ENCODE measurements at regions not wholly inside any gene's neighbourhood (a gene's known extent, or its start where the extent isn't known, plus 50 kb on each side); places are given as distances from the start of the nearest gene placed in this dataset.
"Not testable (repeated sequence)": the region's sequence is repeated elsewhere in the genome, so short reads cannot be mapped to it uniquely, and the experiment has no call there.

DNA sequence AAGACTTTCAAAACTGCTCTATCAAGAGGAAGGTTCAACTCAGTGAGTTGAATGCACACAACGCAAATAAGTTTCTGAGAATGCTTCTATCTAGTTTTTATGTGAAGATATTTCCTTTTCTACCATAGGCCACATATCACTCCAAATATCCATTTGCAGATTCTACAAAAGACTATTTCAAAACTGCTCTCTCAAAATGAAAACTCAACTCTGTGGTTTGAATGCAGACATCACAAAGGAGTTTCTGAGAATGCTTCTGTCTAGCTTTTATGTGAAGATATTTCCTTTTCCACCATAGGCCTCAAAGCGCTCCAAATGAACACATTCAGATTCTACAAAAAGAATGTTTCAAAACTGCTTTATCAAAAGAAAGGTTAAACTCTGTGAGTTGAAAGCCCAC, 1093.1 kb upstream of the DEFB115 start:
- H3K4me3 ChIP-seq; H3K27me3 ChIP-seq; H3K9me3 ChIP-seq; ATAC-seq (ENCODE audit: low FRiP score in 2 of 2); H3K4me1 ChIP-seq; DNase-seq; H3K27ac ChIP-seq; H3K36me3 ChIP-seq: not testable (repeated sequence)
- 84 to 92% methylated on average over 2 of the region's 2 CpGs for WGBS, 2 donors

DNA sequence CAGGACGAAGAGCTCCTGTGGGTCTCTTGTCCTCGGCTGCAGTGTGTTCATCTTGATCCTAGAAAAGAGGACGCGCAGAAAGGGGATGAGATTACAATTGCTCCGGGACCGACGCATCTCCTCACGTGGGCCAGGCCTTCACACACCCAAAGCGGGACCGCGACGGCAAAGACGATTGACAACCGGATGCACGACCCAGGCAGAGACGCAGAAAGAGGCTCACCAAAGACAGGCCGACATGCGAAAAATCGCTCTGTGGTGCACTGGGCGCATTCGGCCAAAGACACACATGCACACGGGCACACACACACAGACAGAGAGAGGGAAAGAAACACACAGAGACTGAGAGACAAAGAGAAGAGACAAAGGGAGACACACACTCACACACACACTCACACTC, 1089.9 kb upstream of the DEFB115 start:
- no peaks in the 10 kb centered on the region for H3K36me3 ChIP-seq
- WGBS, 2 donors = 94 to 95% methylated on average over 21 to 22 of the region's 22 CpGs
- no peaks in the 10 kb centered on the region for H3K4me1 ChIP-seq
- TF ChIP-seq POLR2A (IDR thresholded peaks at IDR 0.05) (no peak), POLR2AphosphoS5 (IDR thresholded peaks at IDR 0.05) (no peak), EP300 (IDR thresholded peaks at IDR 0.05) (no peak)
- TF ChIP-seq, protein P1, sequence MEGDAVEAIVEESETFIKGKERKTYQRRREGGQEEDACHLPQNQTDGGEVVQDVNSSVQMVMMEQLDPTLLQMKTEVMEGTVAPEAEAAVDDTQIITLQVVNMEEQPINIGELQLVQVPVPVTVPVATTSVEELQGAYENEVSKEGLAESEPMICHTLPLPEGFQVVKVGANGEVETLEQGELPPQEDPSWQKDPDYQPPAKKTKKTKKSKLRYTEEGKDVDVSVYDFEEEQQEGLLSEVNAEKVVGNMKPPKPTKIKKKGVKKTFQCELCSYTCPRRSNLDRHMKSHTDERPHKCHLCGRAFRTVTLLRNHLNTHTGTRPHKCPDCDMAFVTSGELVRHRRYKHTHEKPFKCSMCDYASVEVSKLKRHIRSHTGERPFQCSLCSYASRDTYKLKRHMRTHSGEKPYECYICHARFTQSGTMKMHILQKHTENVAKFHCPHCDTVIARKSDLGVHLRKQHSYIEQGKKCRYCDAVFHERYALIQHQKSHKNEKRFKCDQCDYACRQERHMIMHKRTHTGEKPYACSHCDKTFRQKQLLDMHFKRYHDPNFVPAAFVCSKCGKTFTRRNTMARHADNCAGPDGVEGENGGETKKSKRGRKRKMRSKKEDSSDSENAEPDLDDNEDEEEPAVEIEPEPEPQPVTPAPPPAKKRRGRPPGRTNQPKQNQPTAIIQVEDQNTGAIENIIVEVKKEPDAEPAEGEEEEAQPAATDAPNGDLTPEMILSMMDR (IDR thresholded peaks at IDR 0.05) = no peak
- H3K27ac ChIP-seq = no peak overlapping the region
- H3K4me3 ChIP-seq = no peak overlapping the region
- peaks cover 0 to 9% (median 0%) of the 10 kb centered on the region in 4 donors for H3K9me3 ChIP-seq
- no peaks in the 10 kb centered on the region for H3K27me3 ChIP-seq
- ATAC-seq (ENCODE audit: low FRiP score in 2 of 2) (no peak), DNase-seq (peak in 1 of 2 donors; percentile 39)

DNA sequence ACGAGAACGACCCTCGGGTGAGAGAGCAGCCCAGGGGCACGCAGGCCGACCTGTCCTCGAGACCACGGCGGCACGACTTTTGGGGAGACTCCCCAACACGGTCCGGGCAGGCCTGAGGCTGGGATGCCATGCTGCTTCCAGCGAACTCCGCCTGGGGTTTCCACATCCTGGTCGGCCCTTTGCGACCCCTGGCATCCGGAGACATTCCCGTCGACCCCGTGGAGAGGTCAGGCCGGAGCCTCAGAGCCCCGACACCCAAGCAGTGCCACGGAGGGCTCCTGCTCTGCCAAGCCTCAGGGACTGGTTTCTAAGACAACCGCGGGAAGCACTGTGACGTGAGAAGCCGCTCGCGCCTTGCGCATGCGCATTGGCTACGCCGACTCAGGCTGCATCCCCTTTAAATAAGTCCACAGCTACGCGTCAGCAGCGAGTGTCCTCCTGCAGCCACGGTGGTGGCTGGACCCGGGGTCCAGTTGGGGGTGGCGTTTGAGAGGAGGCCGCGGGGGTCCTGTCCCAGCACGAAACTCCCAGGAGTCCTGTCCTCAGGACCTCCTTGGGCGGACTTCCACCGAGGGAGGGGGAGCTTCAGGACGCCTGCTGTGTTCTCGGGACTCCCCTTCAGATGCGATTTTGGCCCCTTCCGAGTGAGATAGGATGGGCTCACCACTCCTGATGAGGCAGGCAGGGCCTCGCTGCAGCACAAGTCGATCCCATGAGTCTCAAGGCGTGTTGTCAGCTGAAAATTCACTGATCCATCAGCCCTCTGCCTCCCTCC, 1089.3 kb upstream of the DEFB115 start:
- H3K27ac ChIP-seq = no peak overlapping the region
- peaks cover 0 to 9% (median 0%) of the 10 kb centered on the region in 4 donors for H3K9me3 ChIP-seq
- peak in 1 of 2 donors; percentile 77 for DNase-seq
- no peak overlapping the region for H3K4me3 ChIP-seq
- no peak for ATAC-seq (ENCODE audit: low FRiP score in 2 of 2)
- no peaks in the 10 kb centered on the region for H3K27me3 ChIP-seq
- TF ChIP-seq POLR2AphosphoS5 (IDR thresholded peaks at IDR 0.05) (no peak), POLR2A (IDR thresholded peaks at IDR 0.05) (no peak), EP300 (IDR thresholded peaks at IDR 0.05) (no peak)
- TF ChIP-seq, protein P1 (IDR thresholded peaks at IDR 0.05) = no peak
- no peaks in the 10 kb centered on the region for H3K36me3 ChIP-seq
- WGBS, 2 donors = 65 to 96% methylated on average over 5 to 50 of the region's 50 CpGs
- no peaks in the 10 kb centered on the region for H3K4me1 ChIP-seq

DNA sequence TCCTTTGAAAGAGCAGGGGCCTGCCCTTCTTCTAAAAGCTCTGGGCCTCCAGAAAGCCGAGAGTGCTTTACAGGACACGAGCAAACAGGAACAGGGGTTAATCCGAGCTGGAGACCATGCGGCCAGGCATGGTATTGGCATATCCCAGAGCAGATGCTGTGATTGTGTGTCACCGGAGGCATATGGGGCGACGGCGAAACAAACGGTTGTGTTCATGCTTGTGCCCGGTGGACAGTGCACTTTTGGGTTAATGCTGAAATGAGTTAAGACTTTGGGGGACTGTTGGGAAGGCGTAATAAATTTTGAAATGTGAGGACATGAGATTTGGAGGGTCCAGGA, 1088.7 kb upstream of the DEFB115 start:
- ATAC-seq (ENCODE audit: low FRiP score in 2 of 2) (no peak), DNase-seq (no peak)
- H3K9me3 ChIP-seq = peaks cover 0 to 9% (median 0%) of the 10 kb centered on the region in 4 donors
- H3K4me1 ChIP-seq = no peaks in the 10 kb centered on the region
- TF ChIP-seq POLR2A (IDR thresholded peaks at IDR 0.05) (no peak), POLR2AphosphoS5 (IDR thresholded peaks at IDR 0.05) (no peak), EP300 (IDR thresholded peaks at IDR 0.05) (no peak)
- TF ChIP-seq, protein P1 (IDR thresholded peaks at IDR 0.05) = no peak
- no peaks in the 10 kb centered on the region for H3K36me3 ChIP-seq
- H3K27me3 ChIP-seq = no peaks in the 10 kb centered on the region
- H3K27ac ChIP-seq = no peak overlapping the region
- WGBS, 2 donors = 83 to 93% methylated on average over 11 of the region's 11 CpGs
- no peak overlapping the region for H3K4me3 ChIP-seq

DNA sequence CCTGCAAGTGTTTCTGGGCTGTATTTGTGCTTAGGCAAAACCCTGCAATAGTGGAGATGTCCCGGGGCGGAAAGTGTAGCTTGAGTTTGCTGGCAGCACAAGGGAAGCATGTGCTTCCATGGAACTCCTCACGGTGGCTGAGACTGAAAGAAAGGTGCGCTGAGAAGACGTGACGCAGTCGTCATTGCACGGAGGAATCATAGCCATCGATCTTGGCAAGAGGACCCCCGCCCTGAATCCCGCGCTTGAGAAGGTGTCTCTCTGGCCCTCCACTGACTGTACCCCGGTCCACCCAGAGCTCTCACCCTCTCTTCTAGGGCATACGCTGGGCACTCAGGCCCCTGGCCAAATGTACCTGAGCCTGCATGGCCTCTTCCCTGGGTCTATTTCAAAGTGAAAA, 1081.8 kb upstream of the DEFB115 start:
- Histone ChIP-seq H3K4me1 (no peaks in the 10 kb centered on the region), H3K9me3 (no peaks in the 10 kb centered on the region), H3K27ac (no peak overlapping the region), H3K36me3 (no peaks in the 10 kb centered on the region), H3K4me3 (no peak overlapping the region), H3K27me3 (no peaks in the 10 kb centered on the region)
- TF ChIP-seq EP300 (IDR thresholded peaks at IDR 0.05) (no peak), POLR2AphosphoS5 (IDR thresholded peaks at IDR 0.05) (no peak), POLR2A (IDR thresholded peaks at IDR 0.05) (no peak)
- TF ChIP-seq, protein P1 (IDR thresholded peaks at IDR 0.05) = no peak
- 76 to 87% methylated on average over 14 of the region's 14 CpGs for WGBS, 2 donors
- peak in 1 of 2 donors; percentile 5 for DNase-seq
- ATAC-seq (ENCODE audit: low FRiP score in 2 of 2) = no peak

DNA sequence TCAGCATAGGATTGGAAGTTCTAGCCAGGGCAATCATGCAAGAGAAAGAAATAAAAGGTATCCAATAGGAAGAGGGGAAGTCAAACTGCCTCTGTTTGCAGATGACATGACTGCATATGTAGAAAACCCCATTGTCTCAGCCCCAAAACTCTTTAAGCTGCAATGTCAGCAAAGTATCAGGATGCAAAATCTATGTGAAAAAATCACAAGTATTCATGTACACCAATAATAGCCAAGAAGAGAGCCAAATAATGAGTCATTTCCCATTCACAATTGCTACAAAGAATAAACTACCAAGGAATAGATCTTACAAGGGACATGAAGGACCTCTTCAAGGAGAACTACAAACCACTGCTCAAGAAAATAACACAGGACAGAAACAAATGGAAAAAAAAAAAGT, 1074.3 kb upstream of the DEFB115 start:
- H3K4me1 ChIP-seq; H3K27ac ChIP-seq; H3K27me3 ChIP-seq; DNase-seq; H3K36me3 ChIP-seq; H3K9me3 ChIP-seq; H3K4me3 ChIP-seq; ATAC-seq (ENCODE audit: low FRiP score in 2 of 2): not testable (repeated sequence)

DNA sequence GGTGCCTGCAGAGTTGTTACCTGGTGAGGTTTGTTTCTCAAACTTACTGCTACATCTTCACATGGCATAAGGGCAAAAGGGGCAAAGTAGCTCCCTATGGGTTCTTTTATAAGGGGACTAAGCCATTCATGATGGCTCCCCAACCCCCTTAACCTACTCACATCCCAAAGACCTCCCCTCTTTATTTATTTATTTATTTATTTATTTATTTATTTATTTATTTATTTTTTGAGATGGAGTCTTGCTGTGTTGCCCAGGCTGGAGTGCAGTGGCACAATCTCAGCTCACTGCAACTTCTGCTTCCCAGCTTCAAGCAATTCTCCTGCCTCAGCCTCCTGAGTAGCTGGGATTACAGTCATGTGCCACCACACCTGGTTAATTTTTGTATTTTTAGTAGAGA, 1065.7 kb upstream of the DEFB115 start:
- not testable (repeated sequence) for H3K4me3 ChIP-seq; ATAC-seq (ENCODE audit: low FRiP score in 2 of 2); H3K4me1 ChIP-seq; H3K9me3 ChIP-seq; H3K27ac ChIP-seq; H3K27me3 ChIP-seq; H3K36me3 ChIP-seq; DNase-seq

DNA sequence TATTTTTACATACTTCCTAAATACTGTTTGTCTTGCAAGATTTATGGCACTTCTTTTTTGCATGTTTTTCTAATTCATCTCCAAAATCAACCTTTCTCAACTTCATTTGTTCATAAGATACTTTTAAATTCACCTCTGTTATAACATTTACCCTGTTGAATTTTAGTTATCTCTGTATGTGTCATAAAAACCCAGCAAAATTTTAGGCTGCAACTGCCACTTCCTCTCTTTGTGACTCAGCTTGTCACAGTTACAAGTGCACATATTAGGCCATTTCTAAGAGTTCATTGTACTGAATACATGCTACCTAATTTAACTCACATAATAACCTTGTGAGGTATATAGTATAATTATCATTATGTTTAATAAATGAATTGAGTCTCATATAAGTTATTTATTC, 1023.0 kb upstream of the DEFB115 start:
- not testable (repeated sequence) for H3K27me3 ChIP-seq; ATAC-seq (ENCODE audit: low FRiP score in 2 of 2); H3K27ac ChIP-seq; H3K9me3 ChIP-seq; H3K4me3 ChIP-seq; DNase-seq; H3K4me1 ChIP-seq; H3K36me3 ChIP-seq

DNA sequence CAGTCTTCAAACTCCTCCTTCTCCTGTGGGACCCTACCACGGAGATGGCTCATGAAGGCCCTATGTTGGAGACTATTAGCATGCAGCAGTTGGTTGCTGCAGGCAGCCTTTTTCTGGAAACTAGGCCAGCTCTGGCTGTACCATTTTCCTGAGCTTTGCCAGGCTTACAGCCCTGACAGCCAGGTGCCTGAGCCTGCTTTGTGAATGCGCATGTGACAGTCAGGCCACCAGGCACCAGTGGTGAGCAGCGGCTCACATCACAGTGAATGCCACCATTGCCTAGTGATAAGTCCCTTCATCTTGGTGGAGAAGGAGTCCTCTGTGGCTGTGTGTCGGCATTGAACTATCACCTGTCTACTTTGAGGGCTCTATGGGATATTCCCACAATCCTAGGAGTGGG, 982.4 kb upstream of the DEFB115 start:
- H3K9me3 ChIP-seq; H3K4me3 ChIP-seq; H3K27ac ChIP-seq; H3K4me1 ChIP-seq; ATAC-seq (ENCODE audit: low FRiP score in 2 of 2); H3K27me3 ChIP-seq; DNase-seq; H3K36me3 ChIP-seq: not testable (repeated sequence)
- 88 to 90% methylated on average over 1 to 4 of the region's 4 CpGs for WGBS, 2 donors
